GM23248 (cell line): ENCODE measurements at regions not wholly inside any gene's neighbourhood (a gene's known extent, or its start where the extent isn't known, plus 50 kb on each side); places are given as distances from the start of the nearest gene placed in this dataset.

Experiments
- EZH2 ChIP-seq: fragments of 200-600 bp; sonication (generic); IDR thresholded peaks from 2 replicates; pipeline ENCODE4 v1.6.1; 2018; ENCODE audit warnings: antibody characterized with exemption, mild to moderate bottlenecking; ENCODE audit not compliant: insufficient read depth, poor library complexity, severe bottlenecking
- EZH2phosphoT487 ChIP-seq: fragments of 200-600 bp; sonication (generic); IDR thresholded peaks from 2 replicates; pipeline ENCODE4 v1.6.1; 2018; ENCODE audit warnings: antibody characterized with exemption, moderate library complexity, mild to moderate bottlenecking, low read depth; ENCODE audit not compliant: insufficient read depth

DNA sequence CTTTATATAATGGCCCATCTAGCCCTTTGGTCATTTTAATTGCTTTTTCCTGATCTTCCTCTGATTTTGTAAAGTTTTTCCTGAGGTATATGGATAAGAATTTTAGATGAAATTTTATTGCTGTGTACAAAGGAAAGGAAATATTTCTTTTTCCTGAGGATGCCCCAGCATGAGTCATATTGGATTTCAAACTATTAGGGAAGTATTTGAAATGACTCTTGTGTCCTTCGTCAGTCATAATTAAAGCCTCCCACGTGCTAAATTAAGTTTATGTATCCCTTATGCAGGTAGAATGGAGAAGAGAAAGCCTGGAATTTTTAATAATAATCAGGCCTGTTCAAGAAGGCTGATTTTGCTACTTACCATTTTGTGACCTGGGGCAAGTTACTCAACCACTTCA is 82.6 kb upstream of the GLI3 start:
- TF ChIP-seq EZH2 (no peak), EZH2phosphoT487 (no peak)
